Transverse colon (tissue), 4 donors: ENCODE measurements at regions not wholly inside any gene's neighbourhood (a gene's known extent, or its start where the extent isn't known, plus 50 kb on each side); places are given as distances from the start of the nearest gene placed in this dataset.

ENCODE experiments used
- DNase-seq: peaks from one replicate; pipeline ENCODE4 v3.0.0-alpha.2; 2019
- H3K27ac ChIP-seq, 4 donors: fragments of 200-600 bp; sonication (generic); 2 replicates each; pipeline ENCODE4 v1.5.1; 2016 to 2018; ENCODE audit warnings: inconsistent platforms in 4 of 4
- H3K27me3 ChIP-seq: fragments of 200-600 bp; sonication (generic); 2 replicates; pipeline ENCODE4 v1.5.1; 2017; ENCODE audit warnings: inconsistent platforms
- H3K36me3 ChIP-seq, 4 donors: fragments of 200-600 bp; sonication (generic); 2 replicates each; pipeline ENCODE4 v1.5.1; 2017 to 2019; ENCODE audit warnings: inconsistent platforms in 4 of 4
- H3K4me1 ChIP-seq, 4 donors: fragments of 200-600 bp; sonication (generic); 2 replicates each; pipeline ENCODE4 v1.5.1; 2017 to 2020; ENCODE audit warnings: inconsistent platforms in 4 of 4
- H3K4me3 ChIP-seq, 4 donors: fragments of 200-600 bp; sonication (generic); 1 replicate in 1 of 4; 2 replicates in 3 of 4; pipeline versions ENCODE4 v1.5.1 to v1.6.1; 2017 to 2019; ENCODE audit warnings: inconsistent platforms in 4 of 4
- H3K9me3 ChIP-seq, 2 donors: fragments of 200-600 bp; sonication (generic); 2 replicates each; pipeline ENCODE4 v1.5.1; 2017 to 2019; ENCODE audit warnings: inconsistent platforms in 2 of 2
- EP300 ChIP-seq: sonication (generic); formaldehyde crosslinking; IDR thresholded peaks from one replicate; pipeline ENCODE4 v1.6.1; 2017; ENCODE audit warnings: antibody characterized with exemption, low read depth
- POLR2A ChIP-seq: fragments of 450-650 bp; IDR thresholded peaks from one replicate; pipeline ENCODE4 v1.6.1; 2016; ENCODE audit warnings: antibody characterized with exemption, mild to moderate bottlenecking, moderate library complexity
- POLR2AphosphoS5 ChIP-seq, 3 donors: sonication (generic); formaldehyde crosslinking; IDR thresholded peaks; one replicate each; pipeline ENCODE4 v1.6.1; 2016; ENCODE audit warnings: antibody characterized with exemption in 3 of 3
- WGBS, 2 donors: methylation state at CpG; one replicate each; pipeline ENCODE4 v1.1.5; 2018; ENCODE audit warnings: low coverage in 1 of 2; 5-methylcytosine and 5-hydroxymethylcytosine counted together
- in situ Hi-C, 4 donors: fragments of 200-750 bp; cut with MboI; loops; one replicate each; pipeline versions ENCODE4 v1.15.0 to v1.15.1; 2017; ENCODE audit warnings: low sequenced_read_pairs in 3 of 4, low pct_ligation_motif_present in 1 of 4, low pct_unique_long_range_greater_than_20kb in 1 of 4
- intact Hi-C: fragments of 100-400 bp; cut with DNase I; formaldehyde crosslinking; loops from one replicate; pipeline ENCODE4 v1.15.1; 2023; ENCODE audit warnings: low total_unique reads
- TF ChIP-seq, protein P1 (sequence below), 5 experiments: fragments of 200-600 bp in 3 of 5; fragments of 450-650 bp in 2 of 5; sonication (generic) in 3 of 5; IDR thresholded peaks; 1 replicate in 2 of 5; 2 replicates in 3 of 5; pipeline ENCODE4 v1.5.1; 2016 to 2017; ENCODE audit warnings: antibody characterized with exemption in 5 of 5, inconsistent platforms in 3 of 5, mild to moderate bottlenecking in 2 of 5, moderate library complexity in 1 of 5

DNA sequence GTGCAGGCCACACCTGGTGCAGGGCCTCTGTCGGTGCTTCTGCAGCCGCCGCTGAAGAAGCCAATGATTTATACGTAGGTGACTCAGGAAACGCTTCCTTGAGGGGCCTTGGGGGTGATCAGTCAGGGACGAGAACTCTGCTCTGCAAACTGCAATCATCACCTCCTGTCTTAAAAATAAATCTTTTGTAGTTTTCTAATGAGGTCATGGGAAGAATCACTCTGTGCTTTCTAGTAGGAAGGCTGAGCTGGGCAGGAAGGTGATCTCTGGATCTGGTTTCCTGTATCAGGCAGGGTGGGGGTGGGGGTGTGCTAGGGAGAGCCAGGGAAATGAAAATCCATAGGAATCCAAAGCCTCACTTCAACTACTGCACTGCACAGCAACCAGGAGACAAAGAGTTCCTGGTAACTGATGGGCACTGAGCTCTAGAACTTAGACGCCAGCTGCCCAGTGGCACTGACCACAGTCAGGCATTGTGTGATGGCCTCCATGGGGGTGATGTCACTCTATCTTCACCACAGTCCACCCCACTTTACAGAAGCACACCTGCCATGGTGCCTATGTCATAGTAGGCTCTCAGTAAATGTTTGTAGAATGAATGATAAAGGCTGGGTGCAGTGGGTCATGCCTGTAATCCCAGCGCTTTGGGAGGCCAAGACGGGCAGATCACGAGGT, 292.4 kb upstream of the PWP1 start:
- Histone ChIP-seq H3K4me1 (no peaks in the 10 kb centered on the region), H3K27me3 (no peaks in the 10 kb centered on the region), H3K9me3 (no peaks in the 10 kb centered on the region), H3K4me3 (no peak overlapping the region), H3K36me3 (no peaks in the 10 kb centered on the region), H3K27ac (no peak overlapping the region)
- no peak for DNase-seq
- WGBS, 2 donors, result 79 to 85% methylated on average over 4 to 10 of the region's 10 CpGs
- in situ Hi-C loops, result no loop called here
- TF ChIP-seq, protein P1, sequence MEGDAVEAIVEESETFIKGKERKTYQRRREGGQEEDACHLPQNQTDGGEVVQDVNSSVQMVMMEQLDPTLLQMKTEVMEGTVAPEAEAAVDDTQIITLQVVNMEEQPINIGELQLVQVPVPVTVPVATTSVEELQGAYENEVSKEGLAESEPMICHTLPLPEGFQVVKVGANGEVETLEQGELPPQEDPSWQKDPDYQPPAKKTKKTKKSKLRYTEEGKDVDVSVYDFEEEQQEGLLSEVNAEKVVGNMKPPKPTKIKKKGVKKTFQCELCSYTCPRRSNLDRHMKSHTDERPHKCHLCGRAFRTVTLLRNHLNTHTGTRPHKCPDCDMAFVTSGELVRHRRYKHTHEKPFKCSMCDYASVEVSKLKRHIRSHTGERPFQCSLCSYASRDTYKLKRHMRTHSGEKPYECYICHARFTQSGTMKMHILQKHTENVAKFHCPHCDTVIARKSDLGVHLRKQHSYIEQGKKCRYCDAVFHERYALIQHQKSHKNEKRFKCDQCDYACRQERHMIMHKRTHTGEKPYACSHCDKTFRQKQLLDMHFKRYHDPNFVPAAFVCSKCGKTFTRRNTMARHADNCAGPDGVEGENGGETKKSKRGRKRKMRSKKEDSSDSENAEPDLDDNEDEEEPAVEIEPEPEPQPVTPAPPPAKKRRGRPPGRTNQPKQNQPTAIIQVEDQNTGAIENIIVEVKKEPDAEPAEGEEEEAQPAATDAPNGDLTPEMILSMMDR (IDR thresholded peaks at IDR 0.05), result no peak
- TF ChIP-seq POLR2A, result no peak
- TF ChIP-seq POLR2AphosphoS5 (IDR thresholded peaks at IDR 0.05), result no peak
- no peak for TF ChIP-seq EP300
- intact Hi-C loops, result no loop called here

DNA sequence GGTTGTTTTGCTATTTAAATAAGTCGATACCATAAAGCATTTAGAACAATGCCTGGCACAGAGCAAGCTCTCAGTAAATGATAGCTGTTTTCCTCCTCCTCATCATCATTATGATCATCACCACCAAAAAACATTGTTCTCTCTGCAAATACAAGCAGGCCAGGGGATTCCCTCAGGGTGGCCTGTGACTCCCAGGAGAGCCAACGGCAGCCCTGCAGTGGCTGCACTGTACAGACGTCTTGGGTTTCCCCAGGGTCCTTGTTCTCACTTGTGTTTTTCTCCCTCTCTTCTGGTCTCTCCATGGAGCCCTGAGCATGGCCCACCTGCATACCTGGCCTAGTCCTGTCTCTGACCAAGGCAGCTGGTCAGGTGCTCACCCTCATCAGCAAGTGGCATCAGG, 290.9 kb upstream of the PWP1 start:
- no peaks in the 10 kb centered on the region for H3K36me3 ChIP-seq
- no peak overlapping the region for H3K4me3 ChIP-seq
- TF ChIP-seq POLR2A (no peak), POLR2AphosphoS5 (IDR thresholded peaks at IDR 0.05) (no peak), EP300 (no peak)
- TF ChIP-seq, protein P1 (IDR thresholded peaks at IDR 0.05), result no peak
- in situ Hi-C loops, result no loop called here
- no peaks in the 10 kb centered on the region for H3K4me1 ChIP-seq
- no peaks in the 10 kb centered on the region for H3K9me3 ChIP-seq
- no peaks in the 10 kb centered on the region for H3K27me3 ChIP-seq
- H3K27ac ChIP-seq, result no peak overlapping the region
- 76 to 80% methylated on average over 1 to 3 of the region's 3 CpGs for WGBS, 2 donors
- intact Hi-C loops, result no loop called here
- DNase-seq, result no peak

DNA sequence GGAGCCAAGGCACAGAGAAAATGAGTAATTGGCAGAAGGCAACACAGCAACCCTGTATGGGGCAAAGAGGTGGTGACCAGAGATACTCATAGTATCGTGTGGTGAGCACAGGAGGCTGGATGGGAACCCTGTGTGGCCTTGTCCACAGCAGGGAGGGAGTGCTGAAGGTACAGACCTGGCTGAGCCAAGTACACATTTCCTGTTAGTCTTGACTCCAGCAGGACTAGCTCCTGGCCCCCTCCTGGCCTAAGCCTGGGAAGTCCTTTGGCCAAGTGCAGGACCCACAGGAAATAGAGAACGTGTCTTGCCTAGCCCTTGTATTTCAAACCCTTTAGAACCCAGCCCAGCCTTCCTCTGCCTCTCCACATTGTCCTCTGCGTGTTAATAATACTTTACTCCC, 289.8 kb upstream of the PWP1 start:
- DNase-seq, result no peak
- 33 to 70% methylated on average over 2 to 3 of the region's 3 CpGs for WGBS, 2 donors
- intact Hi-C loops, result no loop called here

DNA sequence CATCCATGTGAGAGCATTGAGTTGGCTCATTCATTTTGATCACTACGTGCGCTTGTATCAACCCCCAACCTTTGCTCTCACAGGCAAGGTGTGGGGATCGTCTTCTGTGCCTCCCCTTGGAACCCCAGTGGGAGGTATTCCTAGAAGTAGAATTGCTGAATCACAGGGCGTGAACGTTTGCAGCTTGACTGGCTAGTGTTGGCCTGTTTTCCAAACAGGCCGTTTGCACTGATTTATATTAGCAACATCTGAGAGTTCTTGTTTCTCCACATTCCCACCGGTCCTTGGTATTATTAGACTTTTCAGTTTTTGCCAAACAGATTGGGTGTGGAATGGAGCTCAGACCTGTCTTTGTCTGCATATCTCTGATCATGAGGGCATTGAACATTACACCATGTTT, 288.6 kb upstream of the PWP1 start:
- H3K27ac ChIP-seq, result no peak overlapping the region
- 65 to 92% methylated on average over 2 to 7 of the region's 7 CpGs for whole genome bisulfite sequencing, 2 donors
- no peaks in the 10 kb centered on the region for H3K27me3 ChIP-seq
- in situ Hi-C loops, result no loop called here
- TF ChIP-seq POLR2A (no peak), POLR2AphosphoS5 (IDR thresholded peaks at IDR 0.05) (no peak), EP300 (no peak)
- TF ChIP-seq, protein P1 (IDR thresholded peaks at IDR 0.05), result no peak
- H3K4me3 ChIP-seq, result no peak overlapping the region
- no peaks in the 10 kb centered on the region for H3K9me3 ChIP-seq
- no peaks in the 10 kb centered on the region for H3K36me3 ChIP-seq
- intact Hi-C loops, result no loop called here
- H3K4me1 ChIP-seq, result no peaks in the 10 kb centered on the region
- no peak for DNase-seq

More for the DNA sequence above, 289.8 kb upstream of the PWP1 start:
- Histone ChIP-seq H3K36me3 (no peaks in the 10 kb centered on the region), H3K27me3 (no peaks in the 10 kb centered on the region), H3K27ac (no peak overlapping the region), H3K4me1 (no peaks in the 10 kb centered on the region), H3K4me3 (no peak overlapping the region), H3K9me3 (no peaks in the 10 kb centered on the region)
- TF ChIP-seq POLR2A (no peak), EP300 (no peak), POLR2AphosphoS5 (IDR thresholded peaks at IDR 0.05) (no peak)
- TF ChIP-seq, protein P1 (IDR thresholded peaks at IDR 0.05), result no peak
- in situ Hi-C loops, result no loop called here
